IMR-90 (cell line): ENCODE measurements at regions not wholly inside any gene's neighbourhood (a gene's known extent, or its start where the extent isn't known, plus 50 kb on each side); places are given as distances from the start of the nearest gene placed in this dataset.

ENCODE experiments used
- ATAC-seq: fragments of 200-7000 bp; cut with Tn5 transposase; 2 replicates; pipeline ENCODE4 v1.9.1; 2020; ENCODE audit warnings: low read depth, mild to moderate bottlenecking, moderate library complexity
- BruUV-seq: library from RNA; stranded (reverse); fragments of 400-500 nt; replicated peaks from 2 replicates; lab custom pipeline; 2021; lab: Mats Ljungman, UMichigan
- CTCF ChIA-PET: fragments of 300-600 bp; formaldehyde crosslinking; extraction: SDS; loops from one replicate; lab custom pipeline; 2021; ENCODE audit warnings: antibody characterized with exemption; lab: Yijun Ruan, JAX
- POLR2A ChIA-PET: fragments of 300-600 bp; sonication (Branson Sonifier 250); formaldehyde crosslinking; loops from one replicate; lab custom pipeline; 2022; ENCODE audit warnings: antibody characterized with exemption; ENCODE audit not compliant: unreplicated experiment; lab: Charles Lee
- DNase-seq: peaks from one replicate; pipeline ENCODE4 v3.0.0; 2013
- H2AFZ ChIP-seq: replicated peaks from 2 replicates; pipeline ENCODE3; 2013; ENCODE audit warnings: low read length, mild to moderate bottlenecking; ENCODE audit not compliant: poor library complexity
- H2AK5ac ChIP-seq: 2 replicates; pipeline ENCODE4 v1.6.1; 2013; ENCODE audit warnings: low read depth, low read length, inconsistent platforms
- H2AK9ac ChIP-seq: replicated peaks from 2 replicates; pipeline ENCODE3; 2013; ENCODE audit warnings: mild to moderate bottlenecking, low read depth, low read length, moderate library complexity; ENCODE audit not compliant: poor library complexity
- H2BK120ac ChIP-seq: 2 replicates; pipeline ENCODE4 v1.6.1; 2013; ENCODE audit warnings: low read depth, low read length, inconsistent platforms
- H2BK15ac ChIP-seq: 3 replicates; pipeline ENCODE4 v1.6.1; 2013; ENCODE audit warnings: low read depth, low read length, inconsistent platforms
- H2BK20ac ChIP-seq: 2 replicates; pipeline ENCODE4 v1.6.1; 2013; ENCODE audit warnings: low read depth, mild to moderate bottlenecking, inconsistent platforms, low read length, moderate library complexity
- H2BK5ac ChIP-seq: 2 replicates; pipeline ENCODE4 v1.6.1; 2013; ENCODE audit warnings: mild to moderate bottlenecking, low read depth, low read length, inconsistent platforms; ENCODE audit not compliant: poor library complexity, severe bottlenecking
- H3K14ac ChIP-seq: replicated peaks from 2 replicates; pipeline ENCODE4 v1.6.1; 2013; ENCODE audit warnings: low read depth, low read length, inconsistent platforms
- H3K18ac ChIP-seq: 2 replicates; pipeline ENCODE4 v1.6.1; 2013; ENCODE audit warnings: low read depth, low read length, control low read depth
- H3K23ac ChIP-seq: 2 replicates; pipeline ENCODE4 v1.6.1; 2013; ENCODE audit warnings: low read depth, low read length, inconsistent platforms
- H3K27ac ChIP-seq: 2 replicates; pipeline ENCODE4 v1.5.1; 2013; ENCODE audit warnings: mild to moderate bottlenecking, control low read depth, low read length; ENCODE audit not compliant: insufficient read depth
- H3K27me3 ChIP-seq: 2 replicates; pipeline ENCODE4 v1.6.1; 2013; ENCODE audit warnings: low read length; ENCODE audit not compliant: control insufficient read depth, insufficient read depth
- H3K36me3 ChIP-seq: 2 replicates; pipeline ENCODE4 v1.6.1; 2013; ENCODE audit warnings: low read length, mixed read lengths; ENCODE audit not compliant: control insufficient read depth, insufficient read depth
- H3K4ac ChIP-seq: 2 replicates; pipeline ENCODE4 v1.6.1; 2013; ENCODE audit warnings: low read depth, low read length, inconsistent platforms
- H3K4me1 ChIP-seq: 2 replicates; pipeline ENCODE4 v1.6.1; 2013; ENCODE audit warnings: low read length, mixed read lengths; ENCODE audit not compliant: control insufficient read depth, insufficient read depth
- H3K4me2 ChIP-seq: 2 replicates; pipeline ENCODE4 v1.6.1; 2013; ENCODE audit warnings: low read depth, mild to moderate bottlenecking, control low read depth, low read length, moderate library complexity
- H3K4me3 ChIP-seq: 2 replicates; pipeline ENCODE4 v1.5.1; 2013; ENCODE audit warnings: low read depth, mild to moderate bottlenecking, control low read depth, low read length, moderate library complexity; ENCODE audit not compliant: insufficient read depth
- H3K56ac ChIP-seq: 2 replicates; pipeline ENCODE4 v1.6.1; 2013; ENCODE audit warnings: low read length, inconsistent platforms; ENCODE audit not compliant: insufficient read depth; ENCODE audit errors: extremely low read depth
- H3K79me1 ChIP-seq, 2 experiments: 2 replicates each; pipeline ENCODE4 v1.6.1; 2013; ENCODE audit warnings: low read length in 2 of 2, inconsistent platforms in 1 of 2, low read depth in 1 of 2
- H3K9ac ChIP-seq: 2 replicates; pipeline ENCODE4 v1.6.1; 2013; ENCODE audit warnings: low read depth, low read length, control low read depth
- H3K9me1 ChIP-seq: 2 replicates; pipeline ENCODE4 v1.6.1; 2013; ENCODE audit warnings: low read length, inconsistent platforms; ENCODE audit not compliant: insufficient read depth
- H3K9me3 ChIP-seq: 2 replicates; pipeline ENCODE4 v1.6.1; 2013; ENCODE audit warnings: low read length; ENCODE audit not compliant: control insufficient read depth, insufficient read depth
- H4K20me1 ChIP-seq: 2 replicates; pipeline ENCODE4 v1.6.1; 2013; ENCODE audit warnings: low read length, inconsistent platforms; ENCODE audit not compliant: insufficient read depth
- H4K5ac ChIP-seq: 2 replicates; pipeline ENCODE4 v1.6.1; 2013; ENCODE audit warnings: mild to moderate bottlenecking, low read depth, low read length, control low read depth
- H4K8ac ChIP-seq, 2 experiments: 2 replicates each; pipeline ENCODE4 v1.6.1; 2013; ENCODE audit warnings: low read depth in 2 of 2, low read length in 2 of 2, control low read depth in 1 of 2, inconsistent platforms in 1 of 2
- H4K91ac ChIP-seq: 2 replicates; pipeline ENCODE4 v1.6.1; 2013; ENCODE audit warnings: low read depth, low read length, inconsistent platforms; ENCODE audit not compliant: insufficient read depth
- CEBPB ChIP-seq: IDR thresholded peaks from 2 replicates; pipeline ENCODE4 v1.6.1; 2012; ENCODE audit warnings: low read depth, low read length, improper control_type of control experiment
- ELK1 ChIP-seq: fragments of 150-350 bp; IDR thresholded peaks from 2 replicates; pipeline ENCODE4 v1.6.1; 2016; ENCODE audit warnings: low read depth, mild to moderate bottlenecking, low read length, moderate library complexity, borderline replicate concordance
- FOS ChIP-seq: fragments of 150-350 bp; IDR thresholded peaks from 2 replicates; pipeline ENCODE4 v1.6.1; 2016; ENCODE audit warnings: low read depth, low read length
- MXI1 ChIP-seq: IDR thresholded peaks from 2 replicates; pipeline ENCODE4 v1.6.1; 2012; ENCODE audit warnings: low read depth, mild to moderate bottlenecking, low read length, moderate library complexity, borderline replicate concordance
- RCOR1 ChIP-seq: IDR thresholded peaks from 2 replicates; pipeline ENCODE4 v1.6.1; 2012; ENCODE audit warnings: mild to moderate bottlenecking, low read length, improper control_type of control experiment; ENCODE audit not compliant: insufficient replicate concordance
- RFX5 ChIP-seq: IDR thresholded peaks from 2 replicates; pipeline ENCODE4 v1.8.0; 2012; ENCODE audit warnings: low read depth, mild to moderate bottlenecking, low read length, moderate library complexity
- WGBS, 2 experiments: methylation state at CpG; one replicate each; pipeline versions ENCODE4 v1.1.5 to v1.1.7; 2013; ENCODE audit warnings: missing lambda C conversion rate in 2 of 2; ENCODE audit not compliant: insufficient read length in 1 of 2; ENCODE audit errors: extremely low coverage in 2 of 2; 5-methylcytosine and 5-hydroxymethylcytosine counted together
- dilution Hi-C: fragments of 300-500 bp; cut with HindIII; formaldehyde crosslinking; loops from one replicate; pipeline ENCODE4 v1.14.3; 2018; ENCODE audit warnings: low sequenced_read_pairs; ENCODE audit not compliant: unreplicated experiment
- in situ Hi-C: fragments of 300-500 bp; cut with MboI; formaldehyde crosslinking; loops from 3 replicates; pipeline ENCODE4 v1.14.3; 2019; ENCODE audit warnings: low sequenced_read_pairs, inconsistent platforms, mixed read lengths
- intact Hi-C: fragments of 100-400 bp; cut with micrococcal nuclease; formaldehyde crosslinking; loops from 2 replicates; pipeline ENCODE4 v1.10.0; 2022
- TF ChIP-seq, protein P1 (sequence below): conservative IDR thresholded peaks from 2 replicates; pipeline ENCODE4 v1.5.1; 2012; ENCODE audit warnings: mild to moderate bottlenecking, low read depth, low read length, improper control_type of control experiment
- TF ChIP-seq, protein P2 (sequence below): fragments of 150-350 bp; IDR thresholded peaks from 2 replicates; pipeline ENCODE4 v1.6.1; 2017; ENCODE audit warnings: mild to moderate bottlenecking, antibody characterized with exemption, low read length, low read depth

GRCh38 chr5:1951165-1951816 is 68.6 kb upstream of the IRX4 start:
- Histone ChIP-seq H4K5ac (no peak overlapping the region), H3K56ac (no peak overlapping the region), H3K4ac (no peak overlapping the region), H3K9me3 (peaks cover 6% of the 10 kb centered on the region), H3K36me3 (no peaks in the 10 kb centered on the region), H3K23ac (no peak overlapping the region), H3K4me3 (no peak overlapping the region), H3K79me1 (no peaks in the 10 kb centered on the region), H4K91ac (no peak overlapping the region), H2BK120ac (no peak overlapping the region), H3K27ac (no peak overlapping the region), H2BK5ac (no peak overlapping the region), H3K14ac (no peak overlapping the region), H2BK20ac (no peak overlapping the region), H2AK5ac (no peak overlapping the region), H3K4me2 (no peak overlapping the region), H3K18ac (no peak overlapping the region), H2AFZ (no peak overlapping the region), H2AK9ac (no peak overlapping the region), H3K9me1 (no peaks in the 10 kb centered on the region), H3K27me3 (no peaks in the 10 kb centered on the region), H3K4me1 (no peaks in the 10 kb centered on the region), H4K8ac (no peak overlapping the region), H2BK15ac (no peak overlapping the region), H3K9ac (no peak overlapping the region), H4K20me1 (no peaks in the 10 kb centered on the region)
- dilution Hi-C loops: no loop called here
- in situ Hi-C loops: no loop called here
- no TSS peak for BruUV-seq
- POLR2A ChIA-PET: no interaction called here
- TF ChIP-seq RFX5 (no peak), MXI1 (no peak), RCOR1 (no peak), CEBPB (no peak), FOS (no peak), ELK1 (no peak)
- TF ChIP-seq, protein P1, sequence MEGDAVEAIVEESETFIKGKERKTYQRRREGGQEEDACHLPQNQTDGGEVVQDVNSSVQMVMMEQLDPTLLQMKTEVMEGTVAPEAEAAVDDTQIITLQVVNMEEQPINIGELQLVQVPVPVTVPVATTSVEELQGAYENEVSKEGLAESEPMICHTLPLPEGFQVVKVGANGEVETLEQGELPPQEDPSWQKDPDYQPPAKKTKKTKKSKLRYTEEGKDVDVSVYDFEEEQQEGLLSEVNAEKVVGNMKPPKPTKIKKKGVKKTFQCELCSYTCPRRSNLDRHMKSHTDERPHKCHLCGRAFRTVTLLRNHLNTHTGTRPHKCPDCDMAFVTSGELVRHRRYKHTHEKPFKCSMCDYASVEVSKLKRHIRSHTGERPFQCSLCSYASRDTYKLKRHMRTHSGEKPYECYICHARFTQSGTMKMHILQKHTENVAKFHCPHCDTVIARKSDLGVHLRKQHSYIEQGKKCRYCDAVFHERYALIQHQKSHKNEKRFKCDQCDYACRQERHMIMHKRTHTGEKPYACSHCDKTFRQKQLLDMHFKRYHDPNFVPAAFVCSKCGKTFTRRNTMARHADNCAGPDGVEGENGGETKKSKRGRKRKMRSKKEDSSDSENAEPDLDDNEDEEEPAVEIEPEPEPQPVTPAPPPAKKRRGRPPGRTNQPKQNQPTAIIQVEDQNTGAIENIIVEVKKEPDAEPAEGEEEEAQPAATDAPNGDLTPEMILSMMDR: no peak
- TF ChIP-seq, protein P2, sequence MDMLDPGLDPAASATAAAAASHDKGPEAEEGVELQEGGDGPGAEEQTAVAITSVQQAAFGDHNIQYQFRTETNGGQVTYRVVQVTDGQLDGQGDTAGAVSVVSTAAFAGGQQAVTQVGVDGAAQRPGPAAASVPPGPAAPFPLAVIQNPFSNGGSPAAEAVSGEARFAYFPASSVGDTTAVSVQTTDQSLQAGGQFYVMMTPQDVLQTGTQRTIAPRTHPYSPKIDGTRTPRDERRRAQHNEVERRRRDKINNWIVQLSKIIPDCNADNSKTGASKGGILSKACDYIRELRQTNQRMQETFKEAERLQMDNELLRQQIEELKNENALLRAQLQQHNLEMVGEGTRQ: no peak
- 95% methylated on average over 19 of the region's 54 CpGs; no CpG with 5 or more reads in 1 of the 2 experiments for WGBS, 2 experiments
- intact Hi-C loops: no loop called here
- ATAC-seq (no peak), DNase-seq (no peak)
- CTCF ChIA-PET: no interaction called here
